C4-2B (cell line): ENCODE measurements at regions not wholly inside any gene's neighbourhood (a gene's known extent, or its start where the extent isn't known, plus 50 kb on each side); places are given as distances from the start of the nearest gene placed in this dataset.

Experiments
- H3K27ac ChIP-seq: fragments of 450-650 bp; 2 replicates; pipeline ENCODE4 v1.5.1; 2017
- CTCF ChIP-seq: fragments of 450-650 bp; conservative IDR thresholded peaks from 2 replicates; pipeline ENCODE4 v1.5.1; 2017; ENCODE audit warnings: mild to moderate bottlenecking
- ZFX ChIP-seq: fragments of 450-650 bp; IDR thresholded peaks from 2 replicates; pipeline ENCODE4 v1.6.1; 2017

DNA sequence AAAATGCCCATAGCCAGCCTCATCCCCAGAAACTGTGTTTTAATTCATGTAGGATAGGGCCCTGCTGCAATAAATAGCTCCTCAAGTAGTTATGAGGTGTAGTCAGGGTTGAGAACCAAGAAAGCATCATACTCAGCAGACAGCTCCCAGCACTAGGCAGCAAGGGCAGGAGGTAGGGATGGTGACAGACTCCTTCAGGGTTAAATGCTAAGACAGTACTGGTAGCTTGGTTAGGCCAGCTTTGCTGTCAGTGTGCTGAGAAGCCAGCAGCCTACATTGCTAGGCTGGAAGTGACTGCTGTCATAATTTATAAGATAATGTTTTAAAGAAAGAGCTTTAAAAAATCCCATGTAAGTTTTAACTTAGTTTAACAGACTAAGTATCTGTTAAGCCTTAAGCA is 113.9 kb upstream of the IMMP2L start:
- TF ChIP-seq ZFX (no peak), CTCF (no peak)

DNA sequence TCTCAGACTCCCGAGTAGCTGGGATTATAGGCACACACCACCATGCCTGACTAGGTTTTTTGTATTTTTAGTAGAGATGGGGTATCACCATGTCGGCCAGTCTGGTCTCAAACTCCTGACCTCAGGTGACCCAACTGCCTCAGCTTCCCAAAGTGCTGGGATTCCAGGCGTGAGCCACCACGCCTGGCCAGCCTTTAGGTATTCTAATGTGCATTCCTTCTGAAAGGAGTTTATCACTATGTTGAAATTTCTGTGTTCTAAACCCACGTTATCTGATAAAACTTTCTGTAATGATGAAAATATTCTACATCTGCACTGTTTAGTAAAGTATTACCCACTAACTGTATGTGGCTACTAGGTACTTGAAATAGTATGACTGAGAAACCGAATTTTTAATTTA is 110.6 kb upstream of the IMMP2L start:
- H3K27ac ChIP-seq: no peak overlapping the region
- TF ChIP-seq CTCF: no peak
- no peak for TF ChIP-seq ZFX

More for the DNA sequence above, 113.9 kb upstream of the IMMP2L start:
- H3K27ac ChIP-seq: no peak overlapping the region

DNA sequence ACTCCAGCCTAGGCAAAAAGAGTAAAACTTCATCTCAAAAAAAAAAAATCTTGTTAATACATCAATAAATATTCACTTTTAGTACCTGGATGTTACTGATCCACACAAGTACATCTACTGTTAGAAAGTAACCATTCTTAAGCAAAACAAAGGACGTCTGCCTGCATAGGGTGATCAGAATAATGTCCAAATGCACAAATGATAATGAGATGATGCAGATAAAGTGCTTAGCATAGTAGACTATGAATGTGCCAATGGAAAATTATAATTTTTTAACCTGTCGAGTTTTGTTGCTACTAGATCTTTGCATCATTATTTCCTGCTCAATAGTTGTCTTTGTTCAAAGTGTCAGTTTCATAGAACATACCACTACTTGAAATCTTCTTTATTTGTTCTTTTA is 109.6 kb upstream of the IMMP2L start:
- TF ChIP-seq ZFX: no peak
- no peak for TF ChIP-seq CTCF
- H3K27ac ChIP-seq: no peak overlapping the region

DNA sequence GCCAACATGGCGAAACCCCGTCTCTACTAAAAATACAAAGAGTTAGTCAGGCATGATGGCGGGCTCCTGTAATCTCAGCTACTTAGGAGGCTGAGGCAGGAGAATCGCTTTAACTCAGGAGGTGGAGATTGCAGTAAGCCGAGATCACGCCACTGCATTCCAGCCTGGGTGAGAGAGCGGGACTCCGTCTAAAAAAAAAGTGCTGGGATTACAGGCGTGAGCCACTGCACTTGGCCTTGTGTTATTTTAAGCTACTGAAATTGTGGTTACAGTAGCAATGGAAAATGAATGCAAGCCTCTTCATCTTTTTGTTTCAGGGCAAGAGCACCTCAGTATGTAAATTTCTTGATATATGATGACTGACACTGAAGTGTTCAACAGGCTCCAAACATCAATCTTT is 106.4 kb upstream of the IMMP2L start:
- TF ChIP-seq CTCF (no peak), ZFX (no peak)
- no peak overlapping the region for H3K27ac ChIP-seq

DNA sequence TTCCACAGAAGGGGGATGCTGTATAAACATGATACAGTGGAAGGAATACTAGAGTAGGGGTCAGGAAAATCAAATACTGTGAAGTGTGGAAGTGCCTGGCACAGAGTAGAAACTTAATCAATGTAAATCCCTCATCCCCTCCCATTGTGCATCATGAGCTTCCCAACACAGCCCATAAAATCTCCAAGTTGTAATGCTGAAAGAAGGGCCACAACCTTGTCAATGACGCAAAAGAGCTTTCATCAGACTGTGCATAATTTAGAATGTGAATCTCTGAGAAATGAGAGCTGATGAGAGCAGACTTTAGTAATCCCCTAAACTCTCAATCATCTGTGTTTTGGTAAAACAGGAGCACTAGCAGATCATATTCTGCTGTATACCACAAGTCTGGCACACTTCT is 105.2 kb upstream of the IMMP2L start:
- TF ChIP-seq ZFX: no peak
- no peak for TF ChIP-seq CTCF
- no peak overlapping the region for H3K27ac ChIP-seq

GRCh38 chr7:111666260-111666659 is 104.0 kb upstream of the IMMP2L start:
- TF ChIP-seq CTCF: no peak
- no peak for TF ChIP-seq ZFX
- H3K27ac ChIP-seq: no peak overlapping the region

DNA sequence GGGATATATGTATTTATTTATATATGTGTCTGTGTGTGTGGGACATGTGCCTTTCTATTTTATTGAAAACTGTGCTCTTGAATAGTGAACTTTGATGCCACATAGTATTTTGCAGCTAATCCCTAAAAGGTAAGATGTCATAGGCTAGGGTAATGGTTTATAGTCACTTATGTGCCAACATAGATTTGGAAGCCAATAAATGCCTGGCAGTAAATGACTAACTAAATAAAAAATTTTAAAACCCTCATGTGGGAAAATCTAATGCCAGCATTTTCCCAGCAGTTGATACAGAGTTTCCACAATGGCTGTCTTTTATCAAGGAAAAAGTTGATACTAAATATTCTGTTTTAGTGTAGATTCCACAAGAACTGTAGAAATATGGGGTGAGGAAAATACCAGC is 101.5 kb upstream of the IMMP2L start:
- TF ChIP-seq CTCF (no peak), ZFX (no peak)
- H3K27ac ChIP-seq: no peak overlapping the region
